ENCODE measurements at regions not wholly inside any gene's neighbourhood (a gene's known extent, or its start where the extent isn't known, plus 50 kb on each side); places are given as distances from the start of the nearest gene placed in this dataset.

DNA sequence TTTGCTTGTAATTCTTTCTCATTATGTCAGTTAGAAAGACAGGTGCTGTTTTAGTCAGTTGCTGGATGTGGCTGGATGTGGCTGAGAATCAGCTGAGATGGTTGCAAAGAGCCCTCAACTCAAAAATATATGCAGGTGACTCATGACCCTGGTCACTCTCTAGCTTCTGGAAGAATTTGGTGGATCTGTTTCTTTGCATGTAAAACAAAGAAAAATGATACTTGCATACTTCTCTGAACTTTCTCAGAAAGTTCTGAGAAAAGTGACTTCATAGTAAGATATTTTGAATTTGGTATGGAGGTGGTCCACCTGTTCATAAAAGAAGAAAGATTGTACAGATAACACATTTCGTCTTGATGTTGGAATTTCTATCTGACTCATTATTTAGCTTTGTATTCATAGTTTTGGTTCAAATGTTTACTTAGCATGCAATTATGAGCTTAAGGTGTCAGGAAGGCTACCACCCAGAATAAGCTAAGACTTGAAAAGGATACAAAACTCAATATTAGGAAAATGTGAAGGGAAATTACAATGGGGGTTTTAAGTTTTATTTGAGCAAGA is 163.2 kb upstream of the OLIG3 start:
- TF ChIP-seq, protein P1, sequence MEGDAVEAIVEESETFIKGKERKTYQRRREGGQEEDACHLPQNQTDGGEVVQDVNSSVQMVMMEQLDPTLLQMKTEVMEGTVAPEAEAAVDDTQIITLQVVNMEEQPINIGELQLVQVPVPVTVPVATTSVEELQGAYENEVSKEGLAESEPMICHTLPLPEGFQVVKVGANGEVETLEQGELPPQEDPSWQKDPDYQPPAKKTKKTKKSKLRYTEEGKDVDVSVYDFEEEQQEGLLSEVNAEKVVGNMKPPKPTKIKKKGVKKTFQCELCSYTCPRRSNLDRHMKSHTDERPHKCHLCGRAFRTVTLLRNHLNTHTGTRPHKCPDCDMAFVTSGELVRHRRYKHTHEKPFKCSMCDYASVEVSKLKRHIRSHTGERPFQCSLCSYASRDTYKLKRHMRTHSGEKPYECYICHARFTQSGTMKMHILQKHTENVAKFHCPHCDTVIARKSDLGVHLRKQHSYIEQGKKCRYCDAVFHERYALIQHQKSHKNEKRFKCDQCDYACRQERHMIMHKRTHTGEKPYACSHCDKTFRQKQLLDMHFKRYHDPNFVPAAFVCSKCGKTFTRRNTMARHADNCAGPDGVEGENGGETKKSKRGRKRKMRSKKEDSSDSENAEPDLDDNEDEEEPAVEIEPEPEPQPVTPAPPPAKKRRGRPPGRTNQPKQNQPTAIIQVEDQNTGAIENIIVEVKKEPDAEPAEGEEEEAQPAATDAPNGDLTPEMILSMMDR (conservative IDR thresholded peaks at IDR 0.05 in 1 of 2, IDR thresholded peaks at IDR 0.05 in 1 of 2; ENCODE audit: low read depth in 1 of 2, low read length in 2 of 2), result no peak
- no peak for TF ChIP-seq EZH2 (IDR thresholded peaks at IDR 0.05; ENCODE audit: low read length, missing control alignments)
